Small intestine (tissue), 7 donors: ENCODE measurements at regions not wholly inside any gene's neighbourhood (a gene's known extent, or its start where the extent isn't known, plus 50 kb on each side); places are given as distances from the start of the nearest gene placed in this dataset.
"Not testable (repeated sequence)": the region's sequence is repeated elsewhere in the genome, so short reads cannot be mapped to it uniquely, and the experiment has no call there.

Experiments used
- DNase-seq, 2 donors: peaks; one replicate each; pipeline versions ENCODE4 v3.0.0 to v3.0.0-alpha.2; 2013
- FAIRE-seq: peaks from 2 replicates; lab custom pipeline; 2012; peaks lifted over from hg19 to GRCh38; lab: Jason Lieb, UNC
- H3K27ac ChIP-seq, 3 donors: one replicate each; pipeline ENCODE4 v1.5.1; 2013; ENCODE audit warnings: low read length in 2 of 3, mild to moderate bottlenecking in 2 of 3, control low read depth in 1 of 3, inconsistent platforms in 1 of 3, low read depth in 1 of 3, moderate library complexity in 1 of 3
- H3K27me3 ChIP-seq, 3 donors: one replicate each; pipeline ENCODE4 v1.6.1; 2013; ENCODE audit warnings: low read length in 3 of 3, inconsistent platforms in 1 of 3; ENCODE audit not compliant: control insufficient read depth in 3 of 3, insufficient read depth in 3 of 3
- H3K36me3 ChIP-seq, 3 donors: one replicate each; pipeline ENCODE4 v1.6.1; 2013; ENCODE audit warnings: low read length in 3 of 3, inconsistent platforms in 1 of 3, low read depth in 1 of 3, mild to moderate bottlenecking in 1 of 3, moderate library complexity in 1 of 3; ENCODE audit not compliant: control insufficient read depth in 3 of 3, insufficient read depth in 2 of 3
- H3K4me1 ChIP-seq, 3 donors: one replicate each; pipeline ENCODE4 v1.6.1; 2013; ENCODE audit warnings: low read length in 2 of 3, inconsistent platforms in 1 of 3, low read depth in 1 of 3, mild to moderate bottlenecking in 1 of 3, moderate library complexity in 1 of 3; ENCODE audit not compliant: control insufficient read depth in 3 of 3, insufficient read depth in 2 of 3
- H3K4me3 ChIP-seq, 3 donors: one replicate each; pipeline ENCODE4 v1.5.1; 2013; ENCODE audit warnings: low read length in 3 of 3, control low read depth in 1 of 3, inconsistent platforms in 1 of 3, low read depth in 1 of 3, mild to moderate bottlenecking in 1 of 3, moderate library complexity in 1 of 3
- H3K9me3 ChIP-seq, 2 donors: one replicate each; pipeline ENCODE4 v1.6.1; 2013; ENCODE audit warnings: low read depth in 1 of 2, low read length in 1 of 2; ENCODE audit not compliant: control insufficient read depth in 2 of 2, insufficient read depth in 1 of 2
- WGBS, 3 donors: extraction: QIAGEN DNeasy Blood & Tissue Kit; methylation state at CpG; one replicate each; pipeline ENCODE4 v1.1.7; 2013; 5-methylcytosine and 5-hydroxymethylcytosine counted together
- donor health status: healthy with polysubstance abuse.
- donor health status: control.
- donor health status: control.
- donor health status: Bipolar disorder and iron deficiency.
- donor health status: healthy.

- not testable (repeated sequence) for DNase-seq, H3K9me3 ChIP-seq, H3K36me3 ChIP-seq, FAIRE-seq, H3K27me3 ChIP-seq, H3K4me1 ChIP-seq, H3K4me3 ChIP-seq, H3K27ac ChIP-seq
- 3 to 22% (median 6%) methylated on average over 7 to 11 of the region's 16 CpGs for WGBS, 3 donors
Observed at GRCh38 chr21:5123655-5124054, 5397.7 kb upstream of the TPTE start.

DNA sequence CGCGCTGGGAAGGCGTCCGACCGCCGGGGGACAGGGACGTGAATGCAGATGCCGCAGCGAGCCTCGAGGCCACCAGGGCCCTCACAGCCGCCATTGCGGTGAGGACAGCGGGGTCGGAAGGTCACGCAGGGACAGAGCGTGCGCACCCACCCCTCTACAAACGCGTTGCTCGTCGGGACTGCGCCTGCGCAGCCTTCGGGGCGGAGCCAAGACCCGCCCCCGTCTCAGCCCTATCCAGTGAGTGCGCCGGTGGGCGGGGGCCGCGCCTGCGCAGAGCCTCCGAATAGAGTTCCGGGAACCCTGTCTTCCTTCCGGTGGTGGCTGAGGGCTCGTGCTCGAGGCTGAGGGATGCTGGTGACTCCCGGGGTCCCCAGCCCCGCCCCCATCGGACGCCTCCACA, 5393.1 kb upstream of the TPTE start:
- H3K36me3 ChIP-seq, H3K9me3 ChIP-seq, H3K4me1 ChIP-seq, H3K27me3 ChIP-seq, H3K27ac ChIP-seq, FAIRE-seq: not testable (repeated sequence)
- peak overlapping the region in 1 of 3 donors; percentile 42 for H3K4me3 ChIP-seq
- peak; percentile 88 for DNase-seq
- WGBS, 3 donors, result 0% methylated on average over 20 to 29 of the region's 42 CpGs

GRCh38 chr21:5133824-5134223, 5387.6 kb upstream of the TPTE start:
- not testable (repeated sequence) for H3K4me3 ChIP-seq, H3K4me1 ChIP-seq, DNase-seq, H3K27me3 ChIP-seq, FAIRE-seq, H3K9me3 ChIP-seq, H3K27ac ChIP-seq, H3K36me3 ChIP-seq
- no CpG with 5 or more reads among the region's 19 CpGs for WGBS, 3 donors

GRCh38 chr21:5136406-5136805, 5385.0 kb upstream of the TPTE start:
- not testable (repeated sequence) for H3K9me3 ChIP-seq, H3K36me3 ChIP-seq, H3K4me3 ChIP-seq, H3K27me3 ChIP-seq, H3K4me1 ChIP-seq, H3K27ac ChIP-seq, DNase-seq, FAIRE-seq
- WGBS, 3 donors, result 100% methylated on average over 2 of the region's 8 CpGs; no CpG with 5 or more reads in 2 of the 3 donors

GRCh38 chr21:5137006-5137405, 5384.4 kb upstream of the TPTE start:
- not testable (repeated sequence) for H3K4me3 ChIP-seq, H3K4me1 ChIP-seq, FAIRE-seq, H3K9me3 ChIP-seq, H3K36me3 ChIP-seq, H3K27me3 ChIP-seq, DNase-seq, H3K27ac ChIP-seq
- 91 to 97% (median 94%) methylated on average over 8 to 17 of the region's 18 CpGs for WGBS, 3 donors

DNA sequence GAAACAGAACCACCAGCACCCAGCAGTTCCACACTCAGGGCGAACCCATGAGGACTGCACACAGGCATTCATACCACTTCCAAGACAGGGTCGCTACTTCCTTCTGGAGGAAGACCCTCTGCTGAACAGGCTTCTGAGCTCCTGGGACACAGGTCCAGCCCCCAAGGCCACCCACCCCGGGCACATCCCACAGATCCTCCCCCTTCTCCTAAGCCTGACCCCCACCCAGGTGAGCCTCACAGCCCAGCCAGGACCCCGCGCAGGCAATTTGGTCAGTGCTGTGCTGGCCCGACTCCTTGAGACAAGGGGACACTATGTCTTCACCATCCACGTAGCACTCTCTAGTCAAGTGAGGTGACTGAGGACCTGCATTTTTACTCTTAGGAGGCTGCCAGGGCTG, 5382.7 kb upstream of the TPTE start:
- DNase-seq, H3K27me3 ChIP-seq, H3K4me3 ChIP-seq, H3K4me1 ChIP-seq, FAIRE-seq, H3K27ac ChIP-seq, H3K9me3 ChIP-seq, H3K36me3 ChIP-seq: not testable (repeated sequence)
- WGBS, 3 donors, result 88 to 96% (median 93%) methylated on average over 4 to 6 of the region's 7 CpGs

DNA sequence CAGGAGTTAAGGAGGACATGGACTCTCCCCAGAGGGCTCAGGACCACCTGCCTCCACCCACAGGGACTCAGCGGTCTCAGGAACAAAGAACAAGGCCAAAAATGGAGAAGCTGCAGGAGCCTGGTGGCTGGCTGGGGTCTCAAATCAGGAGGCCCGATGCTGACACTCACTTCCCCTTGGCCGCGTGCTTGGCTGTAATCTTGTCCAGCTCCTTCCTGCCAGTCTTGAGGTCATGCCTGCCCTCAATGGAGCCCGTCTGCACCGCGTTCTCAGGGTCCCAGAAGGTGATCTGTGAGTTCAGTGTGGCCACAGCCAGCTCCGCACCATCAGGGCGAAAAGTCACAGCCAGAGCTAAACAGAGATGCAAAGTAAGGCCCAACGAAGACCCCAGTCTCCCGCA, 5381.9 kb upstream of the TPTE start:
- not testable (repeated sequence) for H3K36me3 ChIP-seq, H3K27me3 ChIP-seq, H3K4me3 ChIP-seq, FAIRE-seq, H3K4me1 ChIP-seq, H3K27ac ChIP-seq, DNase-seq, H3K9me3 ChIP-seq
- WGBS, 3 donors, result no CpG with 5 or more reads among the region's 11 CpGs

DNA sequence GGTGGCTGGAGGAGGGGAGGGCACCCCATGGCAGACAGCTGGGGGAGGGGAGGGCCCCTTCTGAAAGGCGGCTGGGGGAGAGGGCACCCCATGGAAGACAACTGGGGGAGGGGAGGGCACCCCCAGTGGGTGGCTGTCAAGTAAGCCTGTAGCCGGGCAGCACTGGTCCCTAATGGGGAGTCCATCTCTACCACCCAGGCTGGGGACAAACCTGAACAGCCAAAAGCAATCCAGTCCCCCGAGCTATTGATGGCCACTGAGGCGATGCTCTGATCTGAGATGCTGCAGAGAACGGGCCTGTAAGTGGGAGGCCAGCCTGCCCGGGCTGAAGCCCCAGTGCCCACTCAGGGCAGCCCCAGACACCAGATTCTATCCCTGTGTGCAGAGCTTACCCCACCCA, 5378.4 kb upstream of the TPTE start:
- not testable (repeated sequence) for H3K4me3 ChIP-seq, FAIRE-seq, H3K9me3 ChIP-seq, H3K27me3 ChIP-seq, H3K27ac ChIP-seq, H3K4me1 ChIP-seq, DNase-seq, H3K36me3 ChIP-seq
- WGBS, 3 donors, result 92 to 100% (median 93%) methylated on average over 5 of the region's 6 CpGs

DNA sequence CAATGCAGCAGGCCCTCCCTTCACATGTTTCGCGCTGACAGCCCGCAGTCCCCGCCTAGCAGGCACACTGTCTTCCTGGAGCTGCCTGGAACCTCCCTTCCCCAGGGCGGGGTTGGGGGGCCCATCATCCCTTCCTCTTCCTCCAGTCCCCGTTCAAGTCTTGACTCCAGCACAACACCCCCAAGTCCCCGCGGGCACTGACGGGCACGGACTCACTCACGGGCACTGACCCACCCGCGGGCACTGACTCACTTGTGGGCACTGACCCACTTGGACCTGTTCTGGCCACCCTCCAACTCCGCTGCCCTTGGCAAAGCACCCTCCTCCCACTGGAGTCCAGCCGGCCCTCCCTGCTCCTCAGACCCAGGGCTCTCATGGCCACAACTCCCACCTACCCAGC, 5376.7 kb upstream of the TPTE start:
- not testable (repeated sequence) for H3K4me3 ChIP-seq, H3K4me1 ChIP-seq, H3K27ac ChIP-seq, H3K36me3 ChIP-seq, DNase-seq, H3K9me3 ChIP-seq, FAIRE-seq, H3K27me3 ChIP-seq
- 85 to 89% (median 87%) methylated on average over 3 to 9 of the region's 15 CpGs for WGBS, 3 donors
